Retinal pigment epithelial cell (primary cell): ENCODE measurements at regions not wholly inside any gene's neighbourhood (a gene's known extent, or its start where the extent isn't known, plus 50 kb on each side); places are given as distances from the start of the nearest gene placed in this dataset.

ENCODE experiments used
- DNase-seq: peaks from one replicate; pipeline ENCODE4 v3.0.0-alpha.2; 2010; ENCODE audit warnings: low read depth
- H3K4me3 ChIP-seq: 2 replicates; pipeline ENCODE4 v1.5.1; 2011; ENCODE audit warnings: mild to moderate bottlenecking, low read length, control low read depth, moderate library complexity
- CTCF ChIP-seq: conservative IDR thresholded peaks from 2 replicates; pipeline ENCODE4 v1.5.1; 2011; ENCODE audit warnings: low read depth, low read length, control low read depth, inconsistent platforms

GRCh38 chr13:60700994-60701393 lies 304.0 kb downstream of the TDRD3 start:
- no peak overlapping the region for H3K4me3 ChIP-seq
- TF ChIP-seq CTCF: no peak
- no peak for DNase-seq

- DNase-seq: no peak
- no peak for TF ChIP-seq CTCF
- no peak overlapping the region for H3K4me3 ChIP-seq
Observed at GRCh38 chr13:60699636-60700035, 302.6 kb downstream of the TDRD3 start.

GRCh38 chr13:60696602-60697001 lies 299.6 kb downstream of the TDRD3 start:
- no peak for DNase-seq
- H3K4me3 ChIP-seq: no peak overlapping the region
- no peak for TF ChIP-seq CTCF

- no peak overlapping the region for H3K4me3 ChIP-seq
- DNase-seq: no peak
- no peak for TF ChIP-seq CTCF
Observed at GRCh38 chr13:60691268-60691667, 294.2 kb downstream of the TDRD3 start.

GRCh38 chr13:60690604-60691003 lies 293.6 kb downstream of the TDRD3 start:
- no peak overlapping the region for H3K4me3 ChIP-seq
- no peak for TF ChIP-seq CTCF
- DNase-seq: no peak

- TF ChIP-seq CTCF: no peak
- H3K4me3 ChIP-seq: no peak overlapping the region
- no peak for DNase-seq
Observed at GRCh38 chr13:60689571-60689970, 292.6 kb downstream of the TDRD3 start.

GRCh38 chr13:60689076-60689475 lies 292.1 kb downstream of the TDRD3 start:
- DNase-seq: no peak
- no peak for TF ChIP-seq CTCF

More at GRCh38 chr13:60689076-60689475, 292.1 kb downstream of the TDRD3 start:
- H3K4me3 ChIP-seq: no peak overlapping the region
